SH-SY5Y (cell line): ENCODE measurements at regions not wholly inside any gene's neighbourhood (a gene's known extent, or its start where the extent isn't known, plus 50 kb on each side); places are given as distances from the start of the nearest gene placed in this dataset.

Experiments
- GATA2 ChIP-seq: IDR thresholded peaks from 2 replicates; pipeline ENCODE4 v1.6.1; 2011; ENCODE audit warnings: mild to moderate bottlenecking, low read depth, low read length
- GATA3 ChIP-seq: IDR thresholded peaks from 2 replicates; pipeline ENCODE4 v1.6.1; 2011; ENCODE audit warnings: low read depth, mild to moderate bottlenecking, low read length, moderate library complexity

DNA sequence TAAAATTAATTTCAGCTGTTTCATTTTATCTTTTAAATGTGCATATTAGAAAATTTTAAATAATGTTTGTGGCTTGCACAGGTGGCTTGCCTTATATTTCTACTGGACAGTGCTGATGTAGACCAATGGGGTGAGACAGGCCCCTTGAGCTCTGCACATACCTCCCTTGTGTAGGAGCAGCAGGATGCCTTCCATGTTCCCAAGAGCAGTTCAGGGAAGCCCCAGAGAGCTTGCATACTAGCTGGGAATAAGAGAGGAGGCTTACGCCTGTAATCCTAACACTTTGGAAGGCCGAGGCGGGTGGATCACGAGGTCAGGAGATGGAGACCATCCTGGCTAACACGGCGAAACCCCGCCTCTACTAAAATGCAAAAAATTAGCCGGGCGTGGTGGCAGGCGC, 61.4 kb downstream of the RFPL4B start:
- TF ChIP-seq GATA2 = no peak
- TF ChIP-seq GATA3 = no peak
